ENCODE measurements at regions not wholly inside any gene's neighbourhood (a gene's known extent, or its start where the extent isn't known, plus 50 kb on each side); places are given as distances from the start of the nearest gene placed in this dataset.

DNA sequence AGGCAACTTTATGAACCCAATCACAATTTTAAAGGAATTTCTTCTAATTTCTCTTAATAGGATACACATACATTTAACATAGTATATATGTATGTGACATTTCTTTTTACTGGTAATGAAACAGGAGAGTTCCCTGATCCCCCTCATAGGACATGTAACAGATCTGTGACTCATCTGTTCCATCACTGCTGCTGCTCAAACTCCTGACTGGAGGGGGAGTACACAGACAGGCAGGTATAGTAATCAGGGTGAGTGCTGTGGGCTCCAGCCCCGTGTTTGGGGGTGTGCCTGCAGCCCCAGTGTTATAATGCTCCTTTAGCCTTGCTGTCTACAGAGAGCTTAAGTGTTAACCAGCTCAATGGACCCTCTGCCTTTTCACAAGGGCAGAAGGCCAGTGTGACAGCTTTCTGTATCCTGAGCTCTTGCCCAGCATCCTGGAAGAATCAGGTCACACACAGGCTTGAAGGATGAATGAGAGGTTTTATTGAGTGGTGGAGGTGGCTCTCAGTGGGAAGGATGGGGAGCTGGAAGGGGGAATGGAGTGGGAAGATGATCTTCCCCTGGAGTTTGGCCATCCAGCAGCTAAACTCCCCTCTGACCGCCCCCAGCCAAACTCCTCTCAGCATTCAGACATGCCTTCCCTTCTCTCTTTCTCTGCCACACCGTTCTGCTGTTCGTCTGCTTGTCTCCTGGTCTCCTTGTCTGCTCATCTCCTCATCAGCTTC is 161.3 kb downstream of the ZNF608 start:
- TF ChIP-seq, protein P1, sequence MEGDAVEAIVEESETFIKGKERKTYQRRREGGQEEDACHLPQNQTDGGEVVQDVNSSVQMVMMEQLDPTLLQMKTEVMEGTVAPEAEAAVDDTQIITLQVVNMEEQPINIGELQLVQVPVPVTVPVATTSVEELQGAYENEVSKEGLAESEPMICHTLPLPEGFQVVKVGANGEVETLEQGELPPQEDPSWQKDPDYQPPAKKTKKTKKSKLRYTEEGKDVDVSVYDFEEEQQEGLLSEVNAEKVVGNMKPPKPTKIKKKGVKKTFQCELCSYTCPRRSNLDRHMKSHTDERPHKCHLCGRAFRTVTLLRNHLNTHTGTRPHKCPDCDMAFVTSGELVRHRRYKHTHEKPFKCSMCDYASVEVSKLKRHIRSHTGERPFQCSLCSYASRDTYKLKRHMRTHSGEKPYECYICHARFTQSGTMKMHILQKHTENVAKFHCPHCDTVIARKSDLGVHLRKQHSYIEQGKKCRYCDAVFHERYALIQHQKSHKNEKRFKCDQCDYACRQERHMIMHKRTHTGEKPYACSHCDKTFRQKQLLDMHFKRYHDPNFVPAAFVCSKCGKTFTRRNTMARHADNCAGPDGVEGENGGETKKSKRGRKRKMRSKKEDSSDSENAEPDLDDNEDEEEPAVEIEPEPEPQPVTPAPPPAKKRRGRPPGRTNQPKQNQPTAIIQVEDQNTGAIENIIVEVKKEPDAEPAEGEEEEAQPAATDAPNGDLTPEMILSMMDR (IDR thresholded peaks at IDR 0.05 in 8 of 11, conservative IDR thresholded peaks at IDR 0.05 in 3 of 11), result no peak
- TF ChIP-seq POLR2AphosphoS5 (IDR thresholded peaks at IDR 0.05), result no peak

All from spleen (tissue), 7 donors.